CD4-positive, alpha-beta T cell treated with Interleukin-12 subunit alpha and Interleukin-12 subunit beta, for 1 hour (primary cell): ENCODE measurements at regions not wholly inside any gene's neighbourhood (a gene's known extent, or its start where the extent isn't known, plus 50 kb on each side); places are given as distances from the start of the nearest gene placed in this dataset.
"Not testable (repeated sequence)": the region's sequence is repeated elsewhere in the genome, so short reads cannot be mapped to it uniquely, and the experiment has no call there.

ENCODE experiments used
- DNase-seq: peaks from one replicate; pipeline ENCODE4 v3.0.0-alpha.2; 2020

DNA sequence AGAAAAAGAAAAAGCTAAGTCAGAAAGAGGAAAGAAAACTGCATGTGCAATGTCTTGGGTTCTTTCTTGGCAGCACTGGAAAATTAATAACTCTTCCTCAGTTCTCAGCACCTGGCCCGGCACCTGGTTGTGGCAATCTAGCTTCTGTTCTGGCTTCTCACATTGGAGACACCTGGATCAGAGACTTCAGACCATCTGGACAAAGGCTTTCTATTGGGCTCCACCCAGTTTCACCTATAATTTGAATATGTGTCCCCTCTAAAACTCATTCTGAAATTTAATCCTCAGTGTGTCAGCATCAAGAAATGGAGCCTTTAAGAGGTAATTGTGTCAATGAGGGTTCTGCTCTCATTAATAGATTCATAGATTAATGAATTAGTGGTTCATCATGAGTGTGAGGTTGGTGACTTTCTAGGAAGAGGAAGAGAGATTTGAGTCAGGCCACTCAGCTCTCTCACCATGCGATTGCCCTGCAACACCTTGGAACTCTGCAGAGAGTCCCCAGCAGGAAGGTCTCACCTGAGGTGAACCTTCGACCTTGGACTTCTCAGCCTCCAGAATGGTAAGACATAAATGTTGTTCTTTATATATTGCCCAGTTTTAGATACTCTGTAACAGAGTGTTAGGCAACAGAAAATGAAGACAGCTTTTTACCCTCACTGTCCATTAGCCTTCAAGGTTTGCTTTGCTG is 679.9 kb downstream of the NTRK3 start:
- DNase-seq = no peak

GRCh38 chr15:87575896-87576473 is 680.6 kb downstream of the NTRK3 start:
- no peak for DNase-seq

GRCh38 chr15:87573534-87573933 is 683.0 kb downstream of the NTRK3 start:
- DNase-seq = no peak

- no peak for DNase-seq
These were observed 683.5 kb downstream of the NTRK3 start for GRCh38 chr15:87573039-87573438.

DNA sequence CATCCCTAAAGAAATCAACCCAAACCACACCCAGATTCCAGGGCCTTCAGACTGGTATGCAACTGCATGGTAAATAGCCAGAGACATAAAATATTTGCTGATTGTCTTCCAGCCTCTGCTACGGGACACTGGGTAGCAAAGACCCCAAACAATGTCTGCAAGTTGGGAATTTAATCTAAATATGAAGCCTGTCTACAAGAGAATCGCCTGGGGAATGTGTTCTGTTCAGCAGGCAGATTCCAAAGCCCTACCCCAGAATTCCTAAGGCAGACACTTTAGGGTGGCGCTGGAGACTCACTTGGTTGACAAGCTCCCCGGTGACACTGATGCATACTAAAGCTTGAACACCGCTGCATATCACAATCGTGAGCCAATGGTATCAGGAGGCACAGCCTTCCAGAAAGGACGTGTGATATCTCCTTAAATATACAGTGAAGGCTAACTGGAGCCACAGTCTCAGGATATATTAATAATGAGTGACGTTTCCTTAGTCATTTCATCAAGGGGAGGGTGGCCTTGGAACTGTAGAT is 684.1 kb downstream of the NTRK3 start:
- DNase-seq = no peak

DNA sequence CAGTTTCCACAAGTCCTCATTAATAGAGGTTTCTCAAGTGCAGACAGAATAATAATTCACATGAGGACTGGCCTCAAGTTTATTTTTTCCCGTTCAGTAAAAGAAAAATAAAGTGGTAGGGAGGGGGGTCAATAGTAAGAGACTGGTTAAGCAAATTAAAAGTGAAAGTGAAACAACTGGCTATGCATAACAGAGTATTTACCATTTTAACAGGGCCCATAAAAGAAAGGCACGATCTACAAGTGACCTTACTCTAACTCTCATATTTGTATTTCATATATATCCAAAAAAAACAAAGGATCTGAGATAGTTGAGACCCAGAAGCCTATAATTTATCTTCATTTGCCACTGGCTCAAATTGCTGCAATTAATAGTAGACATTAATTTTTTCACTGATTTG is 686.3 kb downstream of the NTRK3 start:
- DNase-seq = no peak

DNA sequence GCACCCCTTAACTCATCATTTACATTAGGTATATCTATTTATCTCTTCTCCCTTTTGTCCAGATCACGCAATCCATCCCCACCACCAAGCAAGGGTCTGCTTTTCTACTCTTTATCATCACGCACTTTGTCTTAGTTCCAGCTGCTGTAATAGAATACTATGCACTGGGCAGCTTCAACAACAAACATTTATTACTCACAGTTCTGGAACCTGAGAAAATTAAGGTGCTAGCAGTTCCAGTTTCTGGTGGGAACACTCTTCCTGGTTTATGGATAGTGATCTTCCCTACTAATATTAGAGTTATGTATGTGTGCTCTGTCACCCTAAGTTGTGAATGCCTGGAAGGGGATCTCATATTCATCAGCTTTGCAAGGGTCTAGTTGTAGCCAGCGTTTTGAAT is 687.0 kb downstream of the NTRK3 start:
- no peak for DNase-seq

- no peak for DNase-seq
These were observed 689.0 kb downstream of the NTRK3 start for GRCh38 chr15:87567406-87568030.

GRCh38 chr15:87566236-87566635 is 690.3 kb downstream of the NTRK3 start:
- DNase-seq = no peak

- DNase-seq = no peak
These were observed 691.9 kb downstream of the NTRK3 start for GRCh38 chr15:87564681-87565080.

GRCh38 chr15:87563869-87564268 is 692.7 kb downstream of the NTRK3 start:
- no peak for DNase-seq

- no peak for DNase-seq
These were observed 694.3 kb downstream of the NTRK3 start for GRCh38 chr15:87562203-87562602.

DNA sequence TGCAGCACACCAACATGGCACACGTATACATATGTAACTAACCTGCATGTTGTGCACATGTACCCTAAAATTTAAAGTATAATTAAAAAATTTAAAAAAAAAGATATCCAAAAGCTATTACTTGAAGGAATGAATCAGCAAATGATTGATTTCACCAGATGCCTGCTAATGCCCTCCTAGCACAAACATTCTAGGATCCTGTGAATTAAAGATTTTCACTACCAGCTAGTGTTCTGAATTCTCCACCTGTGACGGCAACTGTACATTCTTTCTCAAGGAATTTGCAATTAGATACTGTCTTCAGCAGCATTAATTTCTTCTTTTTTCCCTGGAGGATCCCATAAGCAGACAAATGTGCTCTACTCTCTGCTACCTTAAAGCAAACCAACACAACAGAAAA is 694.9 kb downstream of the NTRK3 start:
- no peak for DNase-seq

DNA sequence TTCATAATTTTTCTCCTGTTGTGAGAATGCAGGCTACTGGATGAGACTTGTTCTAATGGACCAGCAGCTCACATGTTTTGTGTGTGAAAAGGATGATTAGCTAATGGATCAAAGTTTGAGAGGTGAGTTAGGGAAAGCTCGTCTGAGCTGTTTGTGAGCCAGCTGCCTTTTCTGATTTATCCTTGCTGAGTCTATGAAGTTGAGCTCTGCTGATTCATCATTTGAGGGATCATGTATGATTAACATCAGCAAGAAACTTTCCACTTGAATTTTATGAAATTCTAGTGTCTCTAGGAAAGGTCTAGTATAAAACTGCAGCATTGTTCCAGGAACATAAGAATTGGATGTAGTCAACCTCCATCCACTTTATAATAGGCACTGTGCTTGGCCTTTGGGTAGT is 698.7 kb downstream of the NTRK3 start:
- DNase-seq = no peak

DNA sequence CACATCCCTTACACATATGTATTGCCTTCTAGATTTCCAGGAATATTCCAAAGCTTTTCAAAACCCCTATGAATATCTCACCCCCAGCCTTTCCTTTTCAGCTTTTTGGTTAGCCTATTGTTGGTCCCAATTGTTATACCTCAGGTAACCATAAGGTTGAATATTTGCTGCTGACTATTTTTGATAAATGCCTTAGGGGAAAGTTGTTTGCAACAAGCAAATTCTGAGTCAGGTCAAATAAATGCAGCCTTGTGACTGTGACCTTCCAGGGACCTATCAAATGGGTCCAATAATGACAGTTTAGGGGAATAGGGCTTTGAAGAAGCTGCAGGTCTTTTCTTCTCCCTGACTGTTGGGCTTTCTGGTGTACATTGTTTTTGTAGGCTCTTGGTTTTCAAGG is 699.7 kb downstream of the NTRK3 start:
- no peak for DNase-seq

GRCh38 chr15:87549860-87550259 is 706.7 kb downstream of the NTRK3 start:
- DNase-seq = no peak

GRCh38 chr15:87549296-87549695 is 707.2 kb downstream of the NTRK3 start:
- no peak for DNase-seq

GRCh38 chr15:87548590-87548989 is 707.9 kb downstream of the NTRK3 start:
- not testable (repeated sequence) for DNase-seq

DNA sequence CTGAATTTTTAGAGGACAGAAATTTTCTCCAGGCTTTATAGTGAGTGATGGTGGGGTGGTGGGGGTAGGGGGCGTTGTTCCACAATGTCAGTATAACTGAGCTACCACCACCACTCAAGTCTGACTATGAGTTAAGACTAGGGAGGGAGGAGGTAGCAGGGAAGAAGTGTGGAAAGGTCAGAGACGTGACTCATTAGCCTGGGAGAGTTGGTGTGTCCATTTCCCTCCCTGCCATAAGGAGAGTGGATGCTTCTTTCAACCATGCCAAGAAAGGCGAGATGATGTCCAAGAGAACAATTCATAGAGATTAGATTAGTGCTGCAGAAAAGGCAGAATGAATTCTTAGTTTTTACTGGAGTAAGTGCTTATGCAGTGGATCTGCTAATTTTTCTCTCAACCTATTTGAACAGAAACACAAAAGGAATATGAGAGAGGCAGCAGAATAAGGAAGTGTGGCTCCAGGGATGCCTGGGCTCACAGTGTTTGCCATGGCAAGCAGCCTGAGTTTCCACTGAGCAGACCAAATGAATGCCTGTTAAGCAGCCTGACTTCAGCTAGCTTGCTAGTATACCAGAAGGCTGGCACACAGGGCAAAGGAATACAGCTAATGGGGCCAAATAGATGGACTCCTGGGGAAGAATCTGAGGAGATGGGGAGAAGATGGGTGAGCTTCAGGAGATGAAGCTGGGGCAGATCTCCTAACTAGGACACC is 708.9 kb downstream of the NTRK3 start:
- DNase-seq = no peak

DNA sequence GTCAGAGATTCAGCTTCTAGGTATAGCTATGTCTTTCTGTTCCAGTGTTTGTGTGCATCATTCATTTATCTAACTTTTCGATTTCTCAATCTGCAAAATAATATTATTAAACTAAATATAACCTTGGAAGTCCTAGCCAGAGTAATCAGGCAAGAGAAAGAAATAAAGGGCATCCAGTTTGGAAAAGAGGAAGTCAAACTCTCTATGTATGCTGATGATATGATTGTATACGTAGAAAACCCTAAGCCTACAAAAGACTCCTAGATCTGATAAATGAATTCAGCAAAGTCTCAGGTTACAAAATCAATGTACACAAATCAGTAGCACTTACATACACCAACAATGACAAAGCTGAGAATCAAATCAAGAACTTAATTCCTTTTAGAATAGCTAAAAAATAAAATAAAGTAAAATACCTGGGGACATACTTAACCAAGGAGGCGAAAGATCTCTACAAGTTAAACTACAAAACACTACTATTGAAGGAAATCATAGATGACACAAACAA is 718.2 kb downstream of the NTRK3 start:
- DNase-seq = no peak

DNA sequence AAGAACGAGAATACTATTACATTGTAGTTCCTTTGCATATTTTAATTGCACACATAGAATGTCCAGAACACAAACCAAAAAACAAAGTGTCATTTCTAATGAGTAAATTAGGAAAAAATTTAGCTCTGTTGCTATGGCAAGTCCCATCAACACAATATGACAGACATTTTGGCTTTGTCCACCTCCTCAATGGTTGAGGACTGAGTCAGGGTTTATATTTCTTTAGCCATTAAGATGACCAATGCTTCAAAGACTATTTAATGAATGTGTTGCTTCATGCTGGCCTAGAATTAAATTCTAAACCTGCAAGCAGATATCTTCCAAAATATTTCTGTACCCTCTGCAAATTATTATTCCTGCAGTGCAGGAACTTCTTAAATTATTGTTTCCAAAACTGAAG is 719.2 kb downstream of the NTRK3 start:
- no peak for DNase-seq

GRCh38 chr15:87533637-87534036 is 722.9 kb downstream of the NTRK3 start:
- DNase-seq = not testable (repeated sequence)

- no peak for DNase-seq
These were observed 727.7 kb downstream of the NTRK3 start for GRCh38 chr15:87528873-87529272.
